IMR-90 (cell line): ENCODE measurements at regions not wholly inside any gene's neighbourhood (a gene's known extent, or its start where the extent isn't known, plus 50 kb on each side); places are given as distances from the start of the nearest gene placed in this dataset.

ENCODE experiments used
- ATAC-seq: fragments of 200-7000 bp; cut with Tn5 transposase; 2 replicates; pipeline ENCODE4 v1.9.1; 2020; ENCODE audit warnings: low read depth, mild to moderate bottlenecking, moderate library complexity
- BruUV-seq: library from RNA; stranded (reverse); fragments of 400-500 nt; replicated peaks from 2 replicates; lab custom pipeline; 2021; lab: Mats Ljungman, UMichigan
- CTCF ChIA-PET: fragments of 300-600 bp; formaldehyde crosslinking; extraction: SDS; loops from one replicate; lab custom pipeline; 2021; ENCODE audit warnings: antibody characterized with exemption; lab: Yijun Ruan, JAX
- POLR2A ChIA-PET: fragments of 300-600 bp; sonication (Branson Sonifier 250); formaldehyde crosslinking; loops from one replicate; lab custom pipeline; 2022; ENCODE audit warnings: antibody characterized with exemption; ENCODE audit not compliant: unreplicated experiment; lab: Charles Lee
- DNase-seq: peaks from one replicate; pipeline ENCODE4 v3.0.0; 2013
- H2AFZ ChIP-seq: replicated peaks from 2 replicates; pipeline ENCODE3; 2013; ENCODE audit warnings: low read length, mild to moderate bottlenecking; ENCODE audit not compliant: poor library complexity
- H2AK5ac ChIP-seq: 2 replicates; pipeline ENCODE4 v1.6.1; 2013; ENCODE audit warnings: low read depth, low read length, inconsistent platforms
- H2AK9ac ChIP-seq: replicated peaks from 2 replicates; pipeline ENCODE3; 2013; ENCODE audit warnings: mild to moderate bottlenecking, low read depth, low read length, moderate library complexity; ENCODE audit not compliant: poor library complexity
- H2BK120ac ChIP-seq: 2 replicates; pipeline ENCODE4 v1.6.1; 2013; ENCODE audit warnings: low read depth, low read length, inconsistent platforms
- H2BK15ac ChIP-seq: 3 replicates; pipeline ENCODE4 v1.6.1; 2013; ENCODE audit warnings: low read depth, low read length, inconsistent platforms
- H2BK20ac ChIP-seq: 2 replicates; pipeline ENCODE4 v1.6.1; 2013; ENCODE audit warnings: low read depth, mild to moderate bottlenecking, inconsistent platforms, low read length, moderate library complexity
- H2BK5ac ChIP-seq: 2 replicates; pipeline ENCODE4 v1.6.1; 2013; ENCODE audit warnings: mild to moderate bottlenecking, low read depth, low read length, inconsistent platforms; ENCODE audit not compliant: poor library complexity, severe bottlenecking
- H3K14ac ChIP-seq: replicated peaks from 2 replicates; pipeline ENCODE4 v1.6.1; 2013; ENCODE audit warnings: low read depth, low read length, inconsistent platforms
- H3K18ac ChIP-seq: 2 replicates; pipeline ENCODE4 v1.6.1; 2013; ENCODE audit warnings: low read depth, low read length, control low read depth
- H3K23ac ChIP-seq: 2 replicates; pipeline ENCODE4 v1.6.1; 2013; ENCODE audit warnings: low read depth, low read length, inconsistent platforms
- H3K27ac ChIP-seq: 2 replicates; pipeline ENCODE4 v1.5.1; 2013; ENCODE audit warnings: mild to moderate bottlenecking, control low read depth, low read length; ENCODE audit not compliant: insufficient read depth
- H3K27me3 ChIP-seq: 2 replicates; pipeline ENCODE4 v1.6.1; 2013; ENCODE audit warnings: low read length; ENCODE audit not compliant: control insufficient read depth, insufficient read depth
- H3K36me3 ChIP-seq: 2 replicates; pipeline ENCODE4 v1.6.1; 2013; ENCODE audit warnings: low read length, mixed read lengths; ENCODE audit not compliant: control insufficient read depth, insufficient read depth
- H3K4ac ChIP-seq: 2 replicates; pipeline ENCODE4 v1.6.1; 2013; ENCODE audit warnings: low read depth, low read length, inconsistent platforms
- H3K4me1 ChIP-seq: 2 replicates; pipeline ENCODE4 v1.6.1; 2013; ENCODE audit warnings: low read length, mixed read lengths; ENCODE audit not compliant: control insufficient read depth, insufficient read depth
- H3K4me2 ChIP-seq: 2 replicates; pipeline ENCODE4 v1.6.1; 2013; ENCODE audit warnings: low read depth, mild to moderate bottlenecking, control low read depth, low read length, moderate library complexity
- H3K4me3 ChIP-seq: 2 replicates; pipeline ENCODE4 v1.5.1; 2013; ENCODE audit warnings: low read depth, mild to moderate bottlenecking, control low read depth, low read length, moderate library complexity; ENCODE audit not compliant: insufficient read depth
- H3K56ac ChIP-seq: 2 replicates; pipeline ENCODE4 v1.6.1; 2013; ENCODE audit warnings: low read length, inconsistent platforms; ENCODE audit not compliant: insufficient read depth; ENCODE audit errors: extremely low read depth
- H3K79me1 ChIP-seq, 2 experiments: 2 replicates each; pipeline ENCODE4 v1.6.1; 2013; ENCODE audit warnings: low read length in 2 of 2, inconsistent platforms in 1 of 2, low read depth in 1 of 2
- H3K9ac ChIP-seq: 2 replicates; pipeline ENCODE4 v1.6.1; 2013; ENCODE audit warnings: low read depth, low read length, control low read depth
- H3K9me1 ChIP-seq: 2 replicates; pipeline ENCODE4 v1.6.1; 2013; ENCODE audit warnings: low read length, inconsistent platforms; ENCODE audit not compliant: insufficient read depth
- H3K9me3 ChIP-seq: 2 replicates; pipeline ENCODE4 v1.6.1; 2013; ENCODE audit warnings: low read length; ENCODE audit not compliant: control insufficient read depth, insufficient read depth
- H4K20me1 ChIP-seq: 2 replicates; pipeline ENCODE4 v1.6.1; 2013; ENCODE audit warnings: low read length, inconsistent platforms; ENCODE audit not compliant: insufficient read depth
- H4K5ac ChIP-seq: 2 replicates; pipeline ENCODE4 v1.6.1; 2013; ENCODE audit warnings: mild to moderate bottlenecking, low read depth, low read length, control low read depth
- H4K8ac ChIP-seq, 2 experiments: 2 replicates each; pipeline ENCODE4 v1.6.1; 2013; ENCODE audit warnings: low read depth in 2 of 2, low read length in 2 of 2, control low read depth in 1 of 2, inconsistent platforms in 1 of 2
- H4K91ac ChIP-seq: 2 replicates; pipeline ENCODE4 v1.6.1; 2013; ENCODE audit warnings: low read depth, low read length, inconsistent platforms; ENCODE audit not compliant: insufficient read depth
- BHLHE40 ChIP-seq: fragments of 150-350 bp; IDR thresholded peaks from 2 replicates; pipeline ENCODE4 v1.6.1; 2016; ENCODE audit warnings: mild to moderate bottlenecking, low read depth, low read length
- MAFK ChIP-seq: IDR thresholded peaks from 2 replicates; pipeline ENCODE4 v1.6.1; 2012; ENCODE audit warnings: low read depth, low read length, improper control_type of control experiment
- MAZ ChIP-seq: IDR thresholded peaks from 2 replicates; pipeline ENCODE4 v1.6.1; 2012; ENCODE audit warnings: low read depth, mild to moderate bottlenecking, low read length, improper control_type of control experiment, moderate library complexity, borderline replicate concordance
- MXI1 ChIP-seq: IDR thresholded peaks from 2 replicates; pipeline ENCODE4 v1.6.1; 2012; ENCODE audit warnings: low read depth, mild to moderate bottlenecking, low read length, moderate library complexity, borderline replicate concordance
- RAD21 ChIP-seq: IDR thresholded peaks from 2 replicates; pipeline ENCODE4 v1.6.1; 2012; ENCODE audit warnings: low read length, improper control_type of control experiment
- RFX5 ChIP-seq: IDR thresholded peaks from 2 replicates; pipeline ENCODE4 v1.8.0; 2012; ENCODE audit warnings: low read depth, mild to moderate bottlenecking, low read length, moderate library complexity
- WGBS, 2 experiments: methylation state at CpG; one replicate each; pipeline versions ENCODE4 v1.1.5 to v1.1.7; 2013; ENCODE audit warnings: missing lambda C conversion rate in 2 of 2; ENCODE audit not compliant: insufficient read length in 1 of 2; ENCODE audit errors: extremely low coverage in 2 of 2; 5-methylcytosine and 5-hydroxymethylcytosine counted together
- dilution Hi-C: fragments of 300-500 bp; cut with HindIII; formaldehyde crosslinking; loops from one replicate; pipeline ENCODE4 v1.14.3; 2018; ENCODE audit warnings: low sequenced_read_pairs; ENCODE audit not compliant: unreplicated experiment
- in situ Hi-C: fragments of 300-500 bp; cut with MboI; formaldehyde crosslinking; loops from 3 replicates; pipeline ENCODE4 v1.14.3; 2019; ENCODE audit warnings: low sequenced_read_pairs, inconsistent platforms, mixed read lengths
- intact Hi-C: fragments of 100-400 bp; cut with micrococcal nuclease; formaldehyde crosslinking; loops from 2 replicates; pipeline ENCODE4 v1.10.0; 2022
- TF ChIP-seq, protein P1 (sequence below): fragments of 150-350 bp; IDR thresholded peaks from 2 replicates; pipeline ENCODE4 v1.6.1; 2016; ENCODE audit warnings: low read depth, mild to moderate bottlenecking, low read length, moderate library complexity, borderline replicate concordance

DNA sequence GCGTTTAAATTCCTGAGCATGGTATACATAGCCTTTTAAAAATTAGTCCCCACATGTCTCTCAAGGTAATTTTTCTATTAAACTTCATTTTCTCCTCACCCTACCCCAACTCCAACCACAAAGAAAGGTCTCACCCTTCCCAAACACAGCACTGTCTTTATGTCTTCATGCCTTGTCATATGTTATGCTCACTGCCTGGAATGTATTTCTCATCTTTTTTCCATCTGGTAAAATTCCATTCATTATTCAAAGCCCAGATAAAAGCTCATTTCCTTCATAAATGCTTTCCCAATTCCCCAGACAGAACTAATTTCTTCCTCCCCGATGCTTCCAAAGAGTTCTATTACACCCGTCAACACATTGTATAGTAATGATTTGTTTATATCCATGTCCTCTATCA lies 302.0 kb downstream of the ALDH8A1 start:
- Histone ChIP-seq H2BK20ac (no peak overlapping the region; the same call in 1 of the 2 replicates), H2AK5ac (no peak overlapping the region), H2BK5ac (peak overlapping the region; percentile 46), H4K91ac (no peak overlapping the region), H3K27ac (no peak overlapping the region), H3K56ac (no peak overlapping the region), H3K9me3 (no peaks in the 10 kb centered on the region), H3K4me1 (peaks cover 9% of the 10 kb centered on the region), H3K4me2 (no peak overlapping the region), H3K9me1 (no peaks in the 10 kb centered on the region), H3K79me1 (no peaks in the 10 kb centered on the region), H2BK120ac (peak overlapping the region; percentile 62), H3K36me3 (no peaks in the 10 kb centered on the region), H2BK15ac (peak overlapping the region; percentile 57; the same call in 1 of the 3 replicates), H3K18ac (peak overlapping the region; percentile 33; the same call in 1 of the 2 replicates), H3K9ac (no peak overlapping the region), H3K14ac (no peak overlapping the region), H4K5ac (no peak overlapping the region), H4K20me1 (no peaks in the 10 kb centered on the region), H2AFZ (no peak overlapping the region), H3K4ac (no peak overlapping the region; the same call in 1 of the 2 replicates), H3K4me3 (no peak overlapping the region), H3K23ac (peak overlapping the region; percentile 59; the same call in 1 of the 2 replicates), H2AK9ac (no peak overlapping the region), H3K27me3 (no peaks in the 10 kb centered on the region), H4K8ac (no peak overlapping the region)
- CTCF ChIA-PET: no interaction called here
- POLR2A ChIA-PET: interaction anchor here (0.6 kb wide), 1 partner anchor 172 kb away, joined by 4 read pairs; no protein-coding TSS in a partner anchor
- intact Hi-C loops (no loop called here), dilution Hi-C loops (loop anchor here (10.0 kb wide), 1 partner anchor 177 kb away; no protein-coding TSS in a partner anchor), in situ Hi-C loops (no loop called here)
- WGBS, 2 experiments: 100% methylated on average over 1 of the region's 3 CpGs; no CpG with 5 or more reads in 1 of the 2 experiments
- TF ChIP-seq RFX5 (no peak), MAZ (no peak), MXI1 (no peak), RAD21 (no peak), MAFK (no peak), BHLHE40 (no peak)
- TF ChIP-seq, protein P1, sequence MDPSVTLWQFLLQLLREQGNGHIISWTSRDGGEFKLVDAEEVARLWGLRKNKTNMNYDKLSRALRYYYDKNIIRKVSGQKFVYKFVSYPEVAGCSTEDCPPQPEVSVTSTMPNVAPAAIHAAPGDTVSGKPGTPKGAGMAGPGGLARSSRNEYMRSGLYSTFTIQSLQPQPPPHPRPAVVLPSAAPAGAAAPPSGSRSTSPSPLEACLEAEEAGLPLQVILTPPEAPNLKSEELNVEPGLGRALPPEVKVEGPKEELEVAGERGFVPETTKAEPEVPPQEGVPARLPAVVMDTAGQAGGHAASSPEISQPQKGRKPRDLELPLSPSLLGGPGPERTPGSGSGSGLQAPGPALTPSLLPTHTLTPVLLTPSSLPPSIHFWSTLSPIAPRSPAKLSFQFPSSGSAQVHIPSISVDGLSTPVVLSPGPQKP: no peak
- BruUV-seq: no TSS peak
- ATAC-seq (no peak), DNase-seq (peak; percentile 69)
